Transverse colon (tissue), 4 donors: ENCODE measurements at regions not wholly inside any gene's neighbourhood (a gene's known extent, or its start where the extent isn't known, plus 50 kb on each side); places are given as distances from the start of the nearest gene placed in this dataset.
A peak's percentile ranks its signal among the peaks of the same experiment; 100 is the strongest.

Experiments
- DNase-seq: peaks from one replicate; pipeline ENCODE4 v3.0.0-alpha.2; 2019
- H3K27ac ChIP-seq, 4 donors: fragments of 200-600 bp; sonication (generic); 2 replicates each; pipeline ENCODE4 v1.5.1; 2016 to 2018; ENCODE audit warnings: inconsistent platforms in 4 of 4
- H3K27me3 ChIP-seq: fragments of 200-600 bp; sonication (generic); 2 replicates; pipeline ENCODE4 v1.5.1; 2017; ENCODE audit warnings: inconsistent platforms
- H3K36me3 ChIP-seq, 4 donors: fragments of 200-600 bp; sonication (generic); 2 replicates each; pipeline ENCODE4 v1.5.1; 2017 to 2019; ENCODE audit warnings: inconsistent platforms in 4 of 4
- H3K4me1 ChIP-seq, 4 donors: fragments of 200-600 bp; sonication (generic); 2 replicates each; pipeline ENCODE4 v1.5.1; 2017 to 2020; ENCODE audit warnings: inconsistent platforms in 4 of 4
- H3K4me3 ChIP-seq, 4 donors: fragments of 200-600 bp; sonication (generic); 1 replicate in 1 of 4; 2 replicates in 3 of 4; pipeline versions ENCODE4 v1.5.1 to v1.6.1; 2017 to 2019; ENCODE audit warnings: inconsistent platforms in 4 of 4
- H3K9me3 ChIP-seq, 2 donors: fragments of 200-600 bp; sonication (generic); 2 replicates each; pipeline ENCODE4 v1.5.1; 2017 to 2019; ENCODE audit warnings: inconsistent platforms in 2 of 2
- CTCF ChIP-seq, 5 experiments: fragments of 200-600 bp in 3 of 5; fragments of 450-650 bp in 2 of 5; sonication (generic) in 3 of 5; IDR thresholded peaks; 1 replicate in 2 of 5; 2 replicates in 3 of 5; pipeline ENCODE4 v1.5.1; 2016 to 2017; ENCODE audit warnings: antibody characterized with exemption in 5 of 5, inconsistent platforms in 3 of 5, mild to moderate bottlenecking in 2 of 5, moderate library complexity in 1 of 5
- EP300 ChIP-seq: sonication (generic); formaldehyde crosslinking; IDR thresholded peaks from one replicate; pipeline ENCODE4 v1.6.1; 2017; ENCODE audit warnings: antibody characterized with exemption, low read depth
- POLR2A ChIP-seq: fragments of 450-650 bp; IDR thresholded peaks from one replicate; pipeline ENCODE4 v1.6.1; 2016; ENCODE audit warnings: antibody characterized with exemption, mild to moderate bottlenecking, moderate library complexity
- POLR2AphosphoS5 ChIP-seq, 3 donors: sonication (generic); formaldehyde crosslinking; IDR thresholded peaks; one replicate each; pipeline ENCODE4 v1.6.1; 2016; ENCODE audit warnings: antibody characterized with exemption in 3 of 3
- WGBS, 2 donors: methylation state at CpG; one replicate each; pipeline ENCODE4 v1.1.5; 2018; ENCODE audit warnings: low coverage in 1 of 2; 5-methylcytosine and 5-hydroxymethylcytosine counted together
- in situ Hi-C, 4 donors: fragments of 200-750 bp; cut with MboI; loops; one replicate each; pipeline versions ENCODE4 v1.15.0 to v1.15.1; 2017; ENCODE audit warnings: low sequenced_read_pairs in 3 of 4, low pct_ligation_motif_present in 1 of 4, low pct_unique_long_range_greater_than_20kb in 1 of 4
- intact Hi-C: fragments of 100-400 bp; cut with DNase I; formaldehyde crosslinking; loops from one replicate; pipeline ENCODE4 v1.15.1; 2023; ENCODE audit warnings: low total_unique reads

DNA sequence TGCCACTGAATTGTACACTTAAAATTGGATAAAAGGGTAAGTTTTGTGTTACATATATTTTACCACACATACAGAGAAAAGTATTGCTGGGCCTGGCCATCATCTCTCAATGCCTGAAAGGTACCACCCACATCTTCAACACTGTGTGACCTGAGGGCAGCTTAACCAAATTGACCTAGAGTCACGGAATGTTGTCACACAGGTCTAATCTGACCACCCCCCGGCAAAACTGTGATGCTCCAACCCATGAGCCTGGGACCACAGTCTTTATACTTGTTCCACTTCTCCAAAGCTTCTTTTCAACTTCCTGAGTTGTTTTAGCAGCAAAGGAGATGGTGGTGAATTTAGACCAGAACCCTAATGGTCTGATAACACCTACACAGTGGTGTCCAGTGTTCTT lies 210.3 kb upstream of the TPM1 start:
- Histone ChIP-seq H3K4me1 (peaks cover 5 to 33% (median 8%) of the 10 kb centered on the region in 4 donors), H3K36me3 (peaks cover 0 to 5% (median 1%) of the 10 kb centered on the region in 4 donors), H3K27ac (peak overlapping the region in 1 of 4 donors; percentile 76), H3K9me3 (no peaks in the 10 kb centered on the region), H3K27me3 (no peaks in the 10 kb centered on the region), H3K4me3 (no peak overlapping the region)
- TF ChIP-seq POLR2A (no peak), POLR2AphosphoS5 (IDR thresholded peaks at IDR 0.05) (no peak), EP300 (no peak), CTCF (IDR thresholded peaks at IDR 0.05) (no peak)
- no peak for DNase-seq
- 92% methylated on average over 2 of the region's 2 CpGs; no CpG with 5 or more reads in 1 of the 2 donors for WGBS, 2 donors
- intact Hi-C loops = no loop called here
- in situ Hi-C loops = no loop called here

DNA sequence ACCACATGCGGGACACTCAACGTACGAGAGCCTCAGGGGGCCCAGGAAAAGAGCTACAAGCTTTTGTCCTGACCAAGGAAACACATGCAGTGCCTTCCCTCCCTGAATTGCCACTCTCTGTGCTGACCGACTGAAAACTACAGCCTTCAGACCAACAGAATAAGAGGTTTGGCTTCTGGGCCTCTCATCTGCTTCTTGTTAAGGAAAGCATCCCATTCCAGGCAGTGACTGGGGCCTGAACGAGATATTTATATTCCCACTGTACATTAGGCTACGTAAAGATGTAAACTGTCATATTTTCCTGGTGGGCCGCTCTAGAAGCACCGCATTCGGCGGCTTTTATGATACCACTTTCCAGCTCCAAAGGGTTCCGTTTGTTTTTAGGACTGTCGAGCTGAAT lies 208.9 kb upstream of the TPM1 start:
- Histone ChIP-seq H3K9me3 (no peaks in the 10 kb centered on the region), H3K36me3 (peaks cover 0 to 5% (median 0%) of the 10 kb centered on the region in 4 donors), H3K27me3 (no peaks in the 10 kb centered on the region), H3K4me1 (peaks cover 5 to 27% (median 8%) of the 10 kb centered on the region in 4 donors), H3K27ac (peak overlapping the region; percentile 6 to 76 (median 63)), H3K4me3 (no peak overlapping the region)
- TF ChIP-seq CTCF (IDR thresholded peaks at IDR 0.05) (no peak), POLR2A (no peak)
- no peak for DNase-seq
- 69% methylated on average over 12 of the region's 12 CpGs; no CpG with 5 or more reads in 1 of the 2 donors for WGBS, 2 donors
- in situ Hi-C loops (no loop called here), intact Hi-C loops (no loop called here)

- no peak for TF ChIP-seq POLR2A
- peak in 2 of 3 donors; percentile 21 to 26 for TF ChIP-seq POLR2AphosphoS5 (IDR thresholded peaks at IDR 0.05)
- TF ChIP-seq CTCF (IDR thresholded peaks at IDR 0.05) = no peak
- TF ChIP-seq EP300 = no peak
- WGBS, 2 donors = 69 to 71% methylated on average over 5 to 7 of the region's 7 CpGs
- peaks cover 5 to 27% (median 8%) of the 10 kb centered on the region in 4 donors for H3K4me1 ChIP-seq
- H3K9me3 ChIP-seq = no peaks in the 10 kb centered on the region
- peaks cover 0 to 5% (median 0%) of the 10 kb centered on the region in 4 donors for H3K36me3 ChIP-seq
- H3K27me3 ChIP-seq = no peaks in the 10 kb centered on the region
- H3K4me3 ChIP-seq = no peak overlapping the region
- intact Hi-C loops (no loop called here), in situ Hi-C loops (no loop called here)
- H3K27ac ChIP-seq = peak overlapping the region; percentile 59 to 76 (median 70)
- peak; percentile 50 for DNase-seq
Observed at GRCh38 chr15:62834686-62835329, 207.7 kb upstream of the TPM1 start.

DNA sequence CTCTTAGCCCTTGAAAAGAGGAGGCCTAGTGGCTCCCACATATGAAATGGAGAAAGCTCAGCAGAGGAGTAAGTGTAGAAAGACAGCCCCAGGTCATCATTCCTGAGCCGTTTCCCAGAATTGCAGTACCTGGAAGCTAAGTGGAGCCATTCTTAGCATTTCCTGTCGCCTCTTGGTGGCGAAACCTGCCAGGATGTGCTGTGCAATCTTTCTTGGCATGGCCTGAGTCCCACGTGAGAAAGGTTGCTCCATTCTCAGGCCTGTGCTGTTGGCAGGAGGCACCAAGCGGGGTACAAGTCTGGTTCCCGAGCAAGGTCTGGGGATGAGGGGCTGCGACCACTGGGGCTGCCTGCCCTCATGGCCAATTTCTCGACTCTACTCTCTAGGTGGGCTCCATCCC lies 207.2 kb upstream of the TPM1 start:
- Histone ChIP-seq H3K9me3 (no peaks in the 10 kb centered on the region), H3K27me3 (no peaks in the 10 kb centered on the region), H3K4me3 (no peak overlapping the region), H3K27ac (peak overlapping the region; percentile 49 to 76 (median 70)), H3K36me3 (peaks cover 0 to 5% (median 0%) of the 10 kb centered on the region in 4 donors), H3K4me1 (peaks cover 5 to 27% (median 8%) of the 10 kb centered on the region in 4 donors)
- 79% methylated on average over 5 of the region's 8 CpGs; no CpG with 5 or more reads in 1 of the 2 donors for WGBS, 2 donors
- intact Hi-C loops (no loop called here), in situ Hi-C loops (no loop called here)
- DNase-seq = no peak
- TF ChIP-seq EP300 = no peak
- no peak for TF ChIP-seq POLR2A
